Endothelial cell of umbilical vein (primary cell): ENCODE measurements at regions not wholly inside any gene's neighbourhood (a gene's known extent, or its start where the extent isn't known, plus 50 kb on each side); places are given as distances from the start of the nearest gene placed in this dataset.

Experiments
- BruUV-seq: library from RNA; stranded (reverse); fragments of 400-500 nt; replicated peaks from 2 replicates; lab custom pipeline; 2021; lab: Mats Ljungman, UMichigan
- CTCF ChIA-PET: fragments of 300-600, 350-600 bp; sonication (Branson Sonifier 250); formaldehyde crosslinking; loops from one replicate; lab custom pipeline; 2021; ENCODE audit warnings: antibody characterized with exemption, inconsistent platforms; lab: Charles Lee
- POLR2A ChIA-PET: fragments of 300-600, 350-600 bp; sonication (Branson Sonifier 250); formaldehyde crosslinking; loops from one replicate; lab custom pipeline; 2021; ENCODE audit warnings: antibody characterized with exemption, inconsistent platforms; lab: Charles Lee
- DNase-seq: peaks from one replicate; pipeline ENCODE4 v3.0.0-alpha.2; 2011; ENCODE audit warnings: low read depth, low spot score
- FAIRE-seq: peaks from 2 replicates; lab custom pipeline; 2011; peaks lifted over from hg19 to GRCh38; lab: Jason Lieb, UNC
- H2AFZ ChIP-seq: 2 replicates; pipeline ENCODE4 v1.6.0; 2012; ENCODE audit warnings: low read depth, low read length, control low read depth, inconsistent platforms
- H3K27ac ChIP-seq: 2 replicates; pipeline ENCODE4 v1.5.1; 2011; ENCODE audit warnings: low read depth, mild to moderate bottlenecking, control low read depth, low read length, moderate library complexity; ENCODE audit not compliant: insufficient read depth
- H3K27me3 ChIP-seq, 2 experiments: 2 replicates each; pipeline versions ENCODE4 v1.6.0 to v1.6.1; 2011; ENCODE audit warnings: low read length in 2 of 2, mixed read lengths in 1 of 2; ENCODE audit not compliant: control insufficient read depth in 2 of 2, insufficient read depth in 2 of 2
- H3K36me3 ChIP-seq, 2 experiments: 2 replicates in 1 of 2; 3 replicates in 1 of 2; pipeline ENCODE4 v1.5.1; 2011; ENCODE audit warnings: low read length in 2 of 2, mild to moderate bottlenecking in 1 of 2, moderate library complexity in 1 of 2; ENCODE audit not compliant: control insufficient read depth in 2 of 2, insufficient read depth in 2 of 2; ENCODE audit errors: extremely low read depth in 1 of 2
- H3K4me1 ChIP-seq: 3 replicates; pipeline ENCODE4 v1.5.1; 2011; ENCODE audit warnings: mild to moderate bottlenecking, low read length; ENCODE audit not compliant: control insufficient read depth, insufficient read depth; ENCODE audit errors: extremely low read depth
- H3K4me2 ChIP-seq: 2 replicates; pipeline ENCODE4 v1.6.1; 2011; ENCODE audit warnings: low read length, control low read depth, mixed read lengths; ENCODE audit not compliant: insufficient read depth
- H3K4me3 ChIP-seq, 3 experiments: fragments of 200-600 bp in 1 of 3; sonication (generic), shearing (Covaris generic) in 1 of 3; replicated peaks in 1 of 3; 2 replicates each; pipeline ENCODE4 v1.5.1; 2011 to 2016; ENCODE audit warnings: control low read depth in 3 of 3, low read length in 3 of 3, mild to moderate bottlenecking in 2 of 3, inconsistent platforms in 1 of 3, low read depth in 1 of 3, moderate library complexity in 1 of 3; ENCODE audit not compliant: insufficient read depth in 1 of 3
- H3K79me2 ChIP-seq: 2 replicates; pipeline ENCODE4 v1.6.0; 2012; ENCODE audit warnings: low read length, inconsistent platforms; ENCODE audit not compliant: control insufficient read depth, insufficient read depth
- H3K9ac ChIP-seq: replicated peaks from 2 replicates; pipeline ENCODE3; 2011; ENCODE audit warnings: low read length, control low read depth; ENCODE audit not compliant: insufficient read depth; ENCODE audit errors: extremely low read depth
- H3K9me1 ChIP-seq: replicated peaks from 3 replicates; pipeline ENCODE4 v1.6.0; 2011; ENCODE audit warnings: mild to moderate bottlenecking, low read length; ENCODE audit not compliant: control insufficient read depth, insufficient read depth; ENCODE audit errors: extremely low read depth
- H3K9me3 ChIP-seq: replicated peaks from 2 replicates; pipeline ENCODE4 v1.5.1; 2012; ENCODE audit warnings: low read length, inconsistent platforms; ENCODE audit not compliant: control insufficient read depth, insufficient read depth
- H4K20me1 ChIP-seq: replicated peaks from 2 replicates; pipeline ENCODE3; 2011; ENCODE audit warnings: mild to moderate bottlenecking, low read length; ENCODE audit not compliant: control insufficient read depth, insufficient read depth; ENCODE audit errors: extremely low read depth
- EZH2 ChIP-seq: IDR thresholded peaks from 2 replicates; pipeline ENCODE4 v1.6.1; 2012; ENCODE audit warnings: borderline replicate concordance, low read depth, mild to moderate bottlenecking, moderate library complexity, low read length, inconsistent platforms; ENCODE audit not compliant: severe bottlenecking
- FOS ChIP-seq: IDR thresholded peaks from 2 replicates; pipeline ENCODE4 v1.6.1; 2011; ENCODE audit warnings: mild to moderate bottlenecking, low read length, moderate library complexity, borderline replicate concordance; ENCODE audit not compliant: insufficient read depth
- GATA2 ChIP-seq: IDR thresholded peaks from 2 replicates; pipeline ENCODE4 v1.7.0; 2011; ENCODE audit warnings: low read depth, mild to moderate bottlenecking, moderate library complexity, mixed read lengths, low read length; ENCODE audit not compliant: insufficient read length, insufficient read depth
- JUN ChIP-seq: IDR thresholded peaks from 2 replicates; pipeline ENCODE4 v1.6.1; 2011; ENCODE audit warnings: borderline replicate concordance, low read depth; ENCODE audit not compliant: insufficient read length, insufficient read depth
- MYC ChIP-seq: IDR thresholded peaks from one replicate; pipeline ENCODE4 v1.6.1; 2011; ENCODE audit warnings: mild to moderate bottlenecking, low read depth, low read length
- POLR2A ChIP-seq: IDR thresholded peaks from 2 replicates; pipeline ENCODE4 v1.6.1; 2012; ENCODE audit warnings: low read depth, mild to moderate bottlenecking, control low read depth, low read length
- POLR2AphosphoS5 ChIP-seq: IDR thresholded peaks from 2 replicates; pipeline ENCODE4 v1.6.1; 2012; ENCODE audit warnings: low read depth, mild to moderate bottlenecking, control low read depth, low read length, moderate library complexity; ENCODE audit not compliant: insufficient read depth
- dilution Hi-C: fragments of 300-500 bp; cut with MboI; formaldehyde crosslinking; loops from one replicate; pipeline ENCODE4 v1.15.0; 2019; ENCODE audit warnings: low sequenced_read_pairs; ENCODE audit not compliant: extremely low pct_ligation_motif_present
- intact Hi-C: fragments of 100-400 bp; cut with micrococcal nuclease; formaldehyde crosslinking; loops from one replicate; pipeline ENCODE4 v1.10.0; 2022
- TF ChIP-seq, protein P1 (sequence below): IDR thresholded peaks from 2 replicates; pipeline ENCODE4 v1.6.1; 2011; ENCODE audit not compliant: insufficient read depth, insufficient read length
- TF ChIP-seq, protein P2 (sequence below), 2 donors: IDR thresholded peaks; 1 replicate in 1 of 2; 2 replicates in 1 of 2; pipeline ENCODE4 v1.5.1; 2011; ENCODE audit warnings: low read length in 2 of 2, mild to moderate bottlenecking in 2 of 2, moderate library complexity in 2 of 2, control low read depth in 1 of 2, inconsistent platforms in 1 of 2, low read depth in 1 of 2; ENCODE audit not compliant: insufficient read depth in 1 of 2; ENCODE audit errors: extremely low read depth in 1 of 2

DNA sequence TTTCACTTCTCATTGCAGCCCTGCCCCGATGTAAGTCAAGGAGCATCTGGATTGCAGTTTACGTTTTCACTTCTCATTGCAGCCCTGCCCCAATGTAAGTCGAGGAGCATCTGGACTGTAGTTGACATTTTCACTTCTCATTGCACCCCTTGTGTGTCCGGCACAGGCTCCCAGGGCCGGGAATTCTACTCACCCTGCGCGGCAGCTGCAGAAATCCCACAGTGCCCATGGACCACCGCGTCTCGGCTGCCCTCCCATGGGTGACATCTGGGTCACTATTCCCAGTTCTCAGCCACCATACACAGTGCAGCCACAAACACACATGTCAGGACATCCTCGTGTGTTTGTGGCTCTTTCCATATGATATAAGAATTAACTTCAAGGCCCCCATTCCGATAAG, 378.5 kb downstream of the ADGRD1 start:
- H3K27me3 ChIP-seq: no peaks in the 10 kb centered on the region
- no peak overlapping the region for H3K9ac ChIP-seq
- TF ChIP-seq EZH2 (no peak), POLR2AphosphoS5 (no peak), GATA2 (no peak), FOS (no peak), POLR2A (no peak), JUN (no peak), MYC (no peak)
- TF ChIP-seq, protein P1, sequence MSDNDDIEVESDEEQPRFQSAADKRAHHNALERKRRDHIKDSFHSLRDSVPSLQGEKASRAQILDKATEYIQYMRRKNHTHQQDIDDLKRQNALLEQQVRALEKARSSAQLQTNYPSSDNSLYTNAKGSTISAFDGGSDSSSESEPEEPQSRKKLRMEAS: no peak
- TF ChIP-seq, protein P2, sequence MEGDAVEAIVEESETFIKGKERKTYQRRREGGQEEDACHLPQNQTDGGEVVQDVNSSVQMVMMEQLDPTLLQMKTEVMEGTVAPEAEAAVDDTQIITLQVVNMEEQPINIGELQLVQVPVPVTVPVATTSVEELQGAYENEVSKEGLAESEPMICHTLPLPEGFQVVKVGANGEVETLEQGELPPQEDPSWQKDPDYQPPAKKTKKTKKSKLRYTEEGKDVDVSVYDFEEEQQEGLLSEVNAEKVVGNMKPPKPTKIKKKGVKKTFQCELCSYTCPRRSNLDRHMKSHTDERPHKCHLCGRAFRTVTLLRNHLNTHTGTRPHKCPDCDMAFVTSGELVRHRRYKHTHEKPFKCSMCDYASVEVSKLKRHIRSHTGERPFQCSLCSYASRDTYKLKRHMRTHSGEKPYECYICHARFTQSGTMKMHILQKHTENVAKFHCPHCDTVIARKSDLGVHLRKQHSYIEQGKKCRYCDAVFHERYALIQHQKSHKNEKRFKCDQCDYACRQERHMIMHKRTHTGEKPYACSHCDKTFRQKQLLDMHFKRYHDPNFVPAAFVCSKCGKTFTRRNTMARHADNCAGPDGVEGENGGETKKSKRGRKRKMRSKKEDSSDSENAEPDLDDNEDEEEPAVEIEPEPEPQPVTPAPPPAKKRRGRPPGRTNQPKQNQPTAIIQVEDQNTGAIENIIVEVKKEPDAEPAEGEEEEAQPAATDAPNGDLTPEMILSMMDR (IDR thresholded peaks at IDR 0.05; ENCODE audit: extremely low read depth in 1 of 2, insufficient read depth in 1 of 2, low read depth in 1 of 2, low read length in 2 of 2): no peak
- H3K79me2 ChIP-seq: no peaks in the 10 kb centered on the region
- CTCF ChIA-PET: no interaction called here
- H3K4me3 ChIP-seq: no peak overlapping the region
- H4K20me1 ChIP-seq: no peaks in the 10 kb centered on the region
- no peak for FAIRE-seq
- no peak overlapping the region for H2AFZ ChIP-seq
- H3K9me1 ChIP-seq: no peaks in the 10 kb centered on the region
- H3K4me1 ChIP-seq: no peaks in the 10 kb centered on the region
- no peaks in the 10 kb centered on the region for H3K36me3 ChIP-seq
- no peak for DNase-seq
- no TSS peak for BruUV-seq
- intact Hi-C loops (no loop called here), dilution Hi-C loops (no loop called here)
- POLR2A ChIA-PET: no interaction called here
- H3K4me2 ChIP-seq: no peak overlapping the region
- H3K27ac ChIP-seq: no peak overlapping the region
- peaks cover 2% of the 10 kb centered on the region for H3K9me3 ChIP-seq
